GM19372 (cell line): ENCODE measurements at regions not wholly inside any gene's neighbourhood (a gene's known extent, or its start where the extent isn't known, plus 50 kb on each side); places are given as distances from the start of the nearest gene placed in this dataset.
"Not testable (repeated sequence)": the region's sequence is repeated elsewhere in the genome, so short reads cannot be mapped to it uniquely, and the experiment has no call there.

Experiments
- ATAC-seq: cut with Tn5 transposase; IDR thresholded peaks from one replicate; pipeline ENCODE4 v1.9.1; 2021; ENCODE audit warnings: mild to moderate bottlenecking, low read depth, moderate library complexity; ENCODE audit not compliant: unreplicated experiment

- ATAC-seq: not testable (repeated sequence)
These were observed 914.9 kb upstream of the SOX9 start for GRCh38 chr17:71205951-71206350.

GRCh38 chr17:71208111-71208704 is 912.6 kb upstream of the SOX9 start:
- no peak for ATAC-seq

GRCh38 chr17:71213936-71214335 is 906.9 kb upstream of the SOX9 start:
- ATAC-seq: no peak

GRCh38 chr17:71217769-71218168 is 903.1 kb upstream of the SOX9 start:
- ATAC-seq: no peak

- ATAC-seq: no peak
These were observed 895.8 kb upstream of the SOX9 start for GRCh38 chr17:71224824-71225575.

GRCh38 chr17:71227841-71228240 is 893.0 kb upstream of the SOX9 start:
- no peak for ATAC-seq

- no peak for ATAC-seq
These were observed 891.8 kb upstream of the SOX9 start for GRCh38 chr17:71229070-71229469.

- ATAC-seq: no peak
These were observed 887.8 kb upstream of the SOX9 start for GRCh38 chr17:71232801-71233559.

- no peak for ATAC-seq
These were observed 886.5 kb upstream of the SOX9 start for GRCh38 chr17:71234349-71234748.

GRCh38 chr17:71237903-71238538 is 882.8 kb upstream of the SOX9 start:
- no peak for ATAC-seq

- no peak for ATAC-seq
These were observed 873.3 kb upstream of the SOX9 start for GRCh38 chr17:71247441-71248015.

GRCh38 chr17:71251276-71251675 is 869.5 kb upstream of the SOX9 start:
- no peak for ATAC-seq

- no peak for ATAC-seq
These were observed 868.9 kb upstream of the SOX9 start for GRCh38 chr17:71251951-71252350.

GRCh38 chr17:71252436-71252835 is 868.4 kb upstream of the SOX9 start:
- ATAC-seq: no peak

GRCh38 chr17:71257096-71257495 is 863.7 kb upstream of the SOX9 start:
- ATAC-seq: no peak

- ATAC-seq: no peak
These were observed 860.4 kb upstream of the SOX9 start for GRCh38 chr17:71260366-71260940.

GRCh38 chr17:71262586-71262985 is 858.2 kb upstream of the SOX9 start:
- ATAC-seq: no peak

- no peak for ATAC-seq
These were observed 853.2 kb upstream of the SOX9 start for GRCh38 chr17:71267668-71268067.

GRCh38 chr17:71269201-71269600 is 851.6 kb upstream of the SOX9 start:
- ATAC-seq: no peak

GRCh38 chr17:71273441-71273840 is 847.4 kb upstream of the SOX9 start:
- no peak for ATAC-seq
